HG02870 (cell line): ENCODE measurements at regions not wholly inside any gene's neighbourhood (a gene's known extent, or its start where the extent isn't known, plus 50 kb on each side); places are given as distances from the start of the nearest gene placed in this dataset.
"Not testable (repeated sequence)": the region's sequence is repeated elsewhere in the genome, so short reads cannot be mapped to it uniquely, and the experiment has no call there.

ENCODE experiments used
- ATAC-seq: cut with Tn5 transposase; IDR thresholded peaks from one replicate; pipeline ENCODE4 v1.9.1; 2021; ENCODE audit warnings: mild to moderate bottlenecking, moderate library complexity; ENCODE audit not compliant: unreplicated experiment

DNA sequence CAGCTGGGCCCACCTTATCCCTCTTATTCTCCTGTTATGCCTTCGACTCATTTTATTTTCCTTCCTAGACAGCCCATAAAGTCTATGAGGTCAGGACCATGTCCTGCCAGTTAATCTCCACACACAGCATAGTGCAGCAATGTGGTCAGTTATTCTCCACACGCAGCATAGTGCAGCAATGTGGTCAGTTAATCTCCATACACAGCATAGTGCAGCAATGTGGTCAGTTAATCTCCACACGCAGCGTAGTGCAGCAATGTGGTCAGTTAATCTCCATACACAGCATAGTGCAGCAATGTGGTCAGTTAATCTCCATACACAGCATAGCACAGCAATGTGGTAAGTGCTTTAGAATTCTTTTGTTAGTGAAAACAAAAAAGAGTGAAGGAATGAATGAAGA is 77.8 kb downstream of the TEX36 start:
- ATAC-seq, result no peak

DNA sequence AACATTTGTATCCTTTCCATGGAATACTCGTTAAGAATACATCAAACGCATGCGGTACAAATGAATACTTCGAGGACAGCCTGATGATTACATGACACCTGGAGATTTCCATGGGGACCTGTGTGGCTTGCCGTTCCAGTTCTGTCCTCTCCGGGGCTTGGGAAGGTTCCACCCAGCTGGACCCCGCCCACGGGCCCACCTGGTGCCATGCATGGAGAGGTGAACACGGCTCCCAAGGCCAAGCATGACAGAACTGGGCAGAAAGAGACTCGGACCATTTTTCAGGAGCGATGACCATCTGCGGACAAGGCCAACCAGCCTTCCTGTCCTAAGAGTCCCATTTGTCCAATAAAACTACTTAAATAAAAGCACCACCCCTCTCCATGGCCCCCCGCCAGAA is 80.1 kb downstream of the TEX36 start:
- ATAC-seq, result no peak

DNA sequence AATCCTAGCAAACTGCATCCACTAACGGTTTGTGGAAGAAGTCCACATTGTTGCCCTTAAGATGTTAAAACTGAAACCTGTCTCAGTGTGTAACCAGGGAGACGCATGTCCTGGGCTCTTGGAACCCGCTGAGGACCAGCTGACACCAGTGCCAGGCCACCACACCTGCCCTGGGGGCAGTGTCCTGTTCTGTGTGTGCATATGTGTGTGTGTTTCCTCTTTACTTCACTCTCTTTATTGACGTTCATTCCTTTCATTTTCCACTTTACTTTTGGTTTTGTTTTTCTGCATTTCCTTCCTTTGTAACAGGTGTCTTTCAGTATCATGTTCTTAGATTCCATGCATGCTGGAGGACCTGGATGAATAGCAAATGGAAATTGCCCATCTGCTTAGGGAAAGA is 83.8 kb downstream of the TEX36 start:
- no peak for ATAC-seq

DNA sequence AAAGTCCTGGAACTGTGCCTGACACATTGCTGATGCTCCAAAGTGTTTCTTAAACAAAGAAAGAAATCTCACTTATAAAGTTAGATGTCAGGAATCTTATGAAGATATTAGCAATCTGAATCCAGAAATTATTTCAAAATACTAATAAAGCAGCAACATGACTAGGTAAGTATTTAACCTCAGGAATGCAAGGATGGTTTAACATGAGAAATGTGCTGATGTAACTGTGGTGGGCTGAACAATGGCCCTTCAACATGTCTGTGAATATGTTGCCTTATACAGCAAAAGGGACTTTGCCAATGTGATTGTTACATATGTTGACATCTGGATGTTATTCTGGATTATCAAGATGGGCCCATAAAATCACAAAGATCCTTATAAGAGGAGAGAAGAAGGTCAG is 87.1 kb downstream of the TEX36 start:
- no peak for ATAC-seq

DNA sequence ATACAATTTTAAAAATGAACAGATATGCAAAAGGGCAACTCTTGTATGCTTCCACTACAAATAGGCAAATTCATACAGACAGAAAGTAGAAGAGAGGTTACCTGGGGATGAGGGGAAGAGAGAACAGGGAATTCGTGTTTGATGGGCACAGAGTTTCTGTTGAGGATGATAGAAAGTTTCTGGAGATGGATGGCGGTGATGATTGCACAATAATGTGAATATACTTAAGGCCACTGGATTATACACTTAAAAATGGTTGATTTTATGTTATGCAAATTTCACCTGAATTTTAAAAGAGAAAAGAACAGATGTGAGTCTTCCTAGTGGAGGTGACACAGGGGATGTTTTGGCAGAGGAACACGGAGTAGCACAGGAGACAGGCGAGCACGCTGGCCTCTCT is 89.3 kb downstream of the TEX36 start:
- ATAC-seq, result no peak

DNA sequence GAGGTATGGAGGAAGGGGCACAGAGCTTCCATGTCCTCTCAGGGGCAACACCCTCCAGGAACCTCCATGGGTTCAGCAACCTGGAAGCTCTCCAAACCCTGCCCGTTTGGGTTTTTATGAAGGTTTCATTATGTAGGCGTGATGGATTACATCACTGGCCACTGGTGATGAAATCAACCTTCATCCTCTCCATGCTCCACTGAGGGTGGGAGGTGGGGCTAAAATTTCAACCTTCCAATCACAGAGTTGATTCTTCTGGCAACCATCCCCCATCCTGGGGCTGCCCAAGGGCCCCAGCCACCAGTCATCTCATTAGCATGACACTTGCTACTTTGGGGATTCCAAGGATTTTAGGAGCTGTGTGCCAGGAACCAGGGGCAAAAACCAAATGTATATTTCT is 90.1 kb downstream of the TEX36 start:
- ATAC-seq, result no peak

GRCh38 chr10:125591886-125592285 is 91.1 kb downstream of the TEX36 start:
- ATAC-seq, result no peak

DNA sequence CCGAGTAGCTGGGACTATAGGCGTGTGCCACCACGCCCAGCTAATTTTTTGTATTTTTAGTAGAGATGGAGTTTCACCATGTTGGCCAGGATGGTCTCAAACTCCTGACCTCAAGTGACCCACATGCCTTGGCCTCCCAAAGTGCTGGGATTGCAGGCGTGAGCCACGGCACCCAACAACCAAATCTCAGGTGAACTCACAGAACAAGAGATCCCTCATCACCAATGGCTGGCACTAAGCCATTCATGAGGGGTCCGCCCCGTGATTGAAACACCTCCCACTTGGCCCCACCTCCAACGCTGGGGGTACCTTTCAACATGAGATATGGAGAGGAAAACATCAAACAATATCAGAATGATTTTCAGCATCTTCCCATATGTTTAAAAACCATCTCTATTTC is 94.2 kb downstream of the TEX36 start:
- ATAC-seq, result not testable (repeated sequence)

- no peak for ATAC-seq
Observed at GRCh38 chr10:125584954-125585353, 98.0 kb downstream of the TEX36 start.

DNA sequence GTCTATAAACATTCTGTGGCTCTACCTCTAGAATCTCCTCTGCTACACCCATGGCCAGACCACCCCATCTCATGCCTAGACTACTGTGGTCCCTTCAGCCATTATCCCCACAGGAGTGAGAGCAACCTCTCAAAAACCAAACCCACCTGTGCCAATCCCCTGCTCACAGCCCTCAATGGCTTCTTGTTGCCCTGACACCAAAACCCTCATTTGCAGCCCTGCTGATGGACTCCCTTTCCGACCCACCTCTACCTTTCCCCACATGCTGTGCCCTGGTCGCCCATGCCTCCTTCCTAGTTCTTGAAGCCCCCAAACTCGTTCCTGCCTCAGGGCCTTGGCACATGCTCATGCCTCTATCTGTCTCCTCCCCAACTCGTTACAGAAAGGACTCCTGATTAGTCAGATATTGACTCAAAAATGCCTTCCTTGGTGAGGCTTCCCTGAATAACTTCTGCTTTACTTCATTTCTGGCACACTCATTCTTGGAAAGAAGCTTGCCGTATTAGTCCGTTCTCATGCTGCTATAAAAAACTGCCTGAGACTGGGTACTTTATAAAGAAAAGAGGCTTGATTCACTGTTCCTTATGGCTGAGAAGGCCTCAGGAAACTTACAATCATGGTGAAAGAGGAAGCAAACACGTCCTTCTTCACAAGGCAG is 104.2 kb downstream of the TEX36 start:
- ATAC-seq, result no peak

GRCh38 chr10:125575843-125576242 is 107.1 kb downstream of the TEX36 start:
- no peak for ATAC-seq

GRCh38 chr10:125568156-125568555 is 114.8 kb downstream of the TEX36 start:
- ATAC-seq, result no peak

DNA sequence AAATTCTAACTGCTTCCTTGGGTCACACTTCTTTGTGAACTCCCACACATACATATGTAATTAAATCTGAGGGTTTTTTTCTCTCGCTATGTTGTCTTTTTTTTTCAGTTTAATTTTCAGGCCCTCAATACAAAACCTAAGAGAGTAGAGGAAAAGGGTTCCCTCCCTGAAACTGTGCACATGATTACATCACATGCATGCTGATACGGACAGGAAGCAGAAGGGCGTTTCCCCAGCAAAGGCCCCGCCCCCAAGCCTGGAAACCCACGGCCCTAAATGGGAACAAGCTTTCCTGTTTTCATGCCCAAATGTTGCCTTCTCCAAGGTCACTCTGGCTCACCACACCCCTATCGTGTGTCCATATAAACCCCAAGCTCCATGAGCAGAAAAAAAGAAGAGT is 115.4 kb downstream of the TEX36 start:
- no peak for ATAC-seq

GRCh38 chr10:125565046-125565445 is 117.9 kb downstream of the TEX36 start:
- ATAC-seq, result no peak

DNA sequence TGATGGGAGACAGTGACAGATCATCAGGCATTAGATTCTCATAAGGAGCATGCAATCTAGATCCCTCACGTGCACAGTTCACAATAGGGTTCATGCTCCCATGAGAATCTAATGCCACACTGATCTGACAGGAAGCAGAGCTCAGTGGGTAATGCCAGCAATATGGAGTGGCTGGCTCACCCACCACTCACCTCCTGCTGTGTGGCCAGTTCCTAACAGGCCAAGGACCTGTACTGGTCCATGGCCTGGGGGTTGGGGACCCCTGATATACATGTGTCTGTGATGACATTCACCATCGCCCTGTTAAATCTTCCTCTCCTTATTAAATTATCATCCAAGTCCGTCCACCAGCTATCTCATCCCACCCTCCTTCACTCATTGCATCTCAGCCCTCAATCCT is 118.4 kb downstream of the TEX36 start:
- ATAC-seq, result no peak

GRCh38 chr10:125562737-125563136 is 120.2 kb downstream of the TEX36 start:
- ATAC-seq, result no peak

- ATAC-seq, result no peak
Observed at GRCh38 chr10:125560947-125561346, 122.0 kb downstream of the TEX36 start.

- ATAC-seq, result peak; percentile 61
Observed at GRCh38 chr10:125559210-125559609, 123.8 kb downstream of the TEX36 start.

GRCh38 chr10:125557801-125558505 is 125.0 kb downstream of the TEX36 start:
- ATAC-seq, result no peak

DNA sequence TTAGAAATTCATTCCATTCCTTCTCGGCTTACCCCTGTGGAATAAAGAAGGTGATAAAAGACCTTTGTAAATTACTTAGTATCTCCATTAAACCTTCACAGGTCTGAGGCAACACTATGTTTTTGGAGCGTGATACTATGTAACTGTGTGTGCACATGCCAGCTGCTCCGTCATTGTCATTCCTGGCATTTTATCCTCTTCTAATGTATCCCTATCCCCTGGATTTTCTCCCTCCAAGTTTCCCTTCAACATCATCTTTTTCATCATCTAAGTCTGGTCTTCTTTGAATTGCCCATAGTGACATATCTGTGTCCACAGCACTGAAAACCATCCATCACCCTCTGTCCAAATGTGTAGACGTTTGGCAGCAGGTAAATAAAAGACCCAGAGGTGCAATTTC is 125.7 kb downstream of the TEX36 start:
- ATAC-seq, result no peak

GRCh38 chr10:125556882-125557281 is 126.1 kb downstream of the TEX36 start:
- no peak for ATAC-seq

GRCh38 chr10:125555743-125556142 is 127.2 kb downstream of the TEX36 start:
- ATAC-seq, result no peak

GRCh38 chr10:125555267-125555666 is 127.7 kb downstream of the TEX36 start:
- no peak for ATAC-seq
